GM13976 (cell line): ENCODE measurements at regions not wholly inside any gene's neighbourhood (a gene's known extent, or its start where the extent isn't known, plus 50 kb on each side); places are given as distances from the start of the nearest gene placed in this dataset.

Experiments
- DNase-seq: peaks from one replicate; pipeline ENCODE4 v3.0.0; 2012; ENCODE audit warnings: low spot score
- CTCF ChIP-seq: IDR thresholded peaks from 2 replicates; pipeline ENCODE4 v1.5.1; 2012; ENCODE audit warnings: borderline replicate concordance, mild to moderate bottlenecking; ENCODE audit not compliant: insufficient read depth; ENCODE audit errors: extremely low read depth, missing control alignments, control extremely low read depth
- in situ Hi-C: fragments of 300-500 bp; cut with MboI; formaldehyde crosslinking; loops from one replicate; pipeline ENCODE4 v1.12.0; 2022; ENCODE audit warnings: low sequenced_read_pairs, mixed read lengths, inconsistent platforms; ENCODE audit not compliant: unreplicated experiment

DNA sequence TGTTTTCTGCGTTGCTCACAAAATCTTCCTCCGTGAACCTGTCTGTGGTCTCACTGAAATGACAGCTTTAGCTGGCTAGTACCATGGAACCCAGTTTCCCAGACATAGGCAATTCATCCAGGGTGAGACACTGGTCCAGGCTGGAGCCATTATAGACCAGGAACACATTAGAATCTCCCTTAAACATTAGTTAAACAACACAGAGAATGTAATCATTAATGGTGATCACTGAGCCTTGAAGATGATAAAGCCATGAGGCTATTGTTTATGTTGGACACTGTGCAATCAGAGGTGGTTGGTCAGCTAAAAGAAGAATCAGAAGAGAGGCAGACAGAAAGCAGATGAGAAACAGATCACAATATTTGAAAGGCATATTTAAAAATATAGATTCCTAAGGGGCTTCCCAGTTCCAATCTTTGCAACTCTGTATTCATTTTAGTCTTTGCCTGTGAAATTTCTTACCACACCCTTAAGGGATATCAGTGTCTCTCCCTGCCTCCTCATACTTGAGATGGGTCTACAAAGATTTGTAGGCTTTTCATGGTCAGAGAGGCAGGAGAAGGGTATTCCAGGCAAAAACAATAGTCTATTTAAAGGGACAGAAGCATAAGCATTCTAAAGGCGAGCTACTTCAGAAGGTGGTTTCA lies 317.9 kb downstream of the MAP2K6 start:
- no peak for TF ChIP-seq CTCF
- no peak for DNase-seq
- in situ Hi-C loops = no loop called here

DNA sequence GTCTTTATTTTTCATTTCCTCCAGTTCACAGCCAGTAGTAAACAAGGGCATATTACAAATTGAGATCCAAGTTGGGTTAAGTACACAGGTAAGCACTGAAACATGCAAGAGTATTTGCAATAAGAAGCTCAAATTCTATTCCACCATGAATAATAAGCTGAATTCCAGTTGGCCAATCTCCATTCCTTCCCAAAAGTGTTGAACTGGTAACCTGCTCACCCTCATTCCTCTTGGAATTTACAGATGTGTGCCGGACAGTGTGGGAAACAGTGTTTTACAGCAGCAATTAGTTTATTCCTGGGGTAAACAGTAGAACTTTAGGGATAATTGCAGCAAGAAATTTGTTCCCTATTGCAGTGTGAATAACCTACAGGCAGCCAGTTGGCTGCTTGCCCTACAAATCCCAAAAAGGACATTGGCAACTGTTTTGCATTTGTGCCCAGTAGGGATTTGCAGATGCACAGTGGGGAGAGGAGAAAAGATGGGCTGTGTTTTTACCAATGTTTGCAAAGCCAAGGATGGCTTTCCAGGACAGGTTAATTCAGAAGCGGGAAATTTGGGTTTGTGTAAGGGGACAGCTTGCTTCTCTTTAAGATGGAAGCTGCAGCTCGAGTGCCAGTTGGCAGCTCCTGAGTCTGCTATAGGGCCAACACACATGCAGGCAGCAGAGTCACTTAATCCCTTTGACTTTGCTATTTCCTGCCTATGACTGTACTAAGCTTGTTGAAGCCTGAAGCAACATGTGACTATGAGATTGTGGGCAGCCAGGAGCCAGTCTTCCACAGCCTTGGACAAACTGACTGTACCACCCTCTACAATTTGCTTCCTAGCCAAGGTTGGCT lies 318.9 kb downstream of the MAP2K6 start:
- in situ Hi-C loops = no loop called here
- no peak for TF ChIP-seq CTCF
- DNase-seq = no peak

- DNase-seq = no peak
- no peak for TF ChIP-seq CTCF
- in situ Hi-C loops = no loop called here
Measured at GRCh38 chr17:69734656-69735055, 320.2 kb downstream of the MAP2K6 start.

DNA sequence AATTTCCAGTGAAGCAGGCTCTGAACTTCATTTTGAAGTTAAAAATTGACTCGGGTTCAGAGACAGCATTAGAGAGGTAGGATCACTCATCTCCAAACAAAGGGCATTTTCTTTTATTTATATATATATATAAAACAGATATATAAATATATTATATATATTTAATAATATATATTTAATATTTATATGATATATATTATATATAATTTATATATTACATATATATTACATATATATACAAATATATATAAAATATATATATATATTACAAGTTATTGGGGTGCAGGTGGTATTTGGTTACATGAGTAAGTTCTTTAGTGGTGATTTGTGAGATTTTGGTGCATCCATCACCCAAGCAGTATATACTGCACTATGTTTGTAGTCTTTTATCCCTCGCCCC lies 320.8 kb downstream of the MAP2K6 start:
- in situ Hi-C loops = no loop called here
- no peak for TF ChIP-seq CTCF
- no peak for DNase-seq

GRCh38 chr17:69743091-69743490 lies 328.6 kb downstream of the MAP2K6 start:
- no peak for TF ChIP-seq CTCF
- in situ Hi-C loops = no loop called here
- no peak for DNase-seq

DNA sequence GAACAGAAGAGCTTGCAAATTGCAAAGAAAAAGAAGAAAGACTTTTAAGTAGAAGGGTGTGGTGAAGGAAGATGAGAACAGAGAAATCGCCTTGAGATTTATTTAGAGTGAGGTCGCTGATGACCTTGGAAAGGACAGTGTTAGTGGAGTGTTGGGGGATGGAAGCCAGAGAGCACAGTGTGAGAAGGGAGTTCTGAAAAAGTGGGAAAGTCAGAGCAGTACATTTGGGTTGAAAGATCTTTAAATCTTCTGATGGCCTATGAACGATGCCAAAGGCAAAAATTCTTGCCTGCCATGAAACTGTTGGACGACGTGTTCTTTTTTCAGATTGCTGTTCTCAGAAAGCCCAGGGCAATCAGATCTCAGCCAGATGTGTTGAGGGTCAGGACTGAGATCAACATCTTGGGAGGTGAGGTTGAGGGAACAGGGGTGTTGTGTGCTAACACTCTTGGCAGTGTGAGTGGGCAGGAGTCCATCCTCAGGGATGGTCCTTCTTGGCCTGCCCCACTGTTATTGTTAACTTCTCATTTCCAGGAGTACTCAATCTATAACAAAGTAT lies 330.1 kb downstream of the MAP2K6 start:
- in situ Hi-C loops = no loop called here
- DNase-seq = no peak
- no peak for TF ChIP-seq CTCF
